GM04503 (cell line): ENCODE measurements at regions not wholly inside any gene's neighbourhood (a gene's known extent, or its start where the extent isn't known, plus 50 kb on each side); places are given as distances from the start of the nearest gene placed in this dataset.

ENCODE experiments used
- DNase-seq: peaks from one replicate; pipeline ENCODE4 v3.0.0-alpha.2; 2012; ENCODE audit warnings: low read depth

GRCh38 chr12:75596406-75596805, 85.0 kb upstream of the KRR1 start:
- no peak for DNase-seq

GRCh38 chr12:75592638-75593335, 81.4 kb upstream of the KRR1 start:
- DNase-seq, result no peak

GRCh38 chr12:75592086-75592485, 80.7 kb upstream of the KRR1 start:
- no peak for DNase-seq

GRCh38 chr12:75591628-75592027, 80.2 kb upstream of the KRR1 start:
- DNase-seq, result no peak

GRCh38 chr12:75589801-75590200, 78.4 kb upstream of the KRR1 start:
- no peak for DNase-seq

- DNase-seq, result no peak
Measured at GRCh38 chr12:75587340-75588106, 76.1 kb upstream of the KRR1 start.

GRCh38 chr12:75585330-75585729, 73.9 kb upstream of the KRR1 start:
- peak; percentile 42 for DNase-seq

- DNase-seq, result no peak
Measured at GRCh38 chr12:75583355-75583754, 71.9 kb upstream of the KRR1 start.

- DNase-seq, result no peak
Measured at GRCh38 chr12:75581515-75581914, 70.1 kb upstream of the KRR1 start.

- no peak for DNase-seq
Measured at GRCh38 chr12:75579552-75579951, 68.1 kb upstream of the KRR1 start.

- no peak for DNase-seq
Measured at GRCh38 chr12:75578546-75578945, 67.1 kb upstream of the KRR1 start.

- DNase-seq, result no peak
Measured at GRCh38 chr12:75577812-75578211, 66.4 kb upstream of the KRR1 start.

- no peak for DNase-seq
Measured at GRCh38 chr12:75571656-75572205, 60.3 kb upstream of the KRR1 start.

- no peak for DNase-seq
Measured at GRCh38 chr12:75571204-75571603, 59.8 kb upstream of the KRR1 start.

- no peak for DNase-seq
Measured at GRCh38 chr12:75568801-75569200, 57.4 kb upstream of the KRR1 start.

- DNase-seq, result no peak
Measured at GRCh38 chr12:75568393-75568792, 57.0 kb upstream of the KRR1 start.

GRCh38 chr12:75565795-75566194, 54.4 kb upstream of the KRR1 start:
- DNase-seq, result no peak

- no peak for DNase-seq
Measured at GRCh38 chr12:75564852-75565251, 53.4 kb upstream of the KRR1 start.

GRCh38 chr12:75564398-75564797, 53.0 kb upstream of the KRR1 start:
- DNase-seq, result no peak

GRCh38 chr12:75563351-75563750, 51.9 kb upstream of the KRR1 start:
- DNase-seq, result no peak

GRCh38 chr12:75561921-75562320, 50.5 kb upstream of the KRR1 start:
- no peak for DNase-seq
